ENCODE measurements at regions not wholly inside any gene's neighbourhood (a gene's known extent, or its start where the extent isn't known, plus 50 kb on each side); places are given as distances from the start of the nearest gene placed in this dataset.

GRCh38 chr1:209107535-209107934 lies 476.0 kb upstream of the CAMK1G start:
- TF ChIP-seq, protein P1, sequence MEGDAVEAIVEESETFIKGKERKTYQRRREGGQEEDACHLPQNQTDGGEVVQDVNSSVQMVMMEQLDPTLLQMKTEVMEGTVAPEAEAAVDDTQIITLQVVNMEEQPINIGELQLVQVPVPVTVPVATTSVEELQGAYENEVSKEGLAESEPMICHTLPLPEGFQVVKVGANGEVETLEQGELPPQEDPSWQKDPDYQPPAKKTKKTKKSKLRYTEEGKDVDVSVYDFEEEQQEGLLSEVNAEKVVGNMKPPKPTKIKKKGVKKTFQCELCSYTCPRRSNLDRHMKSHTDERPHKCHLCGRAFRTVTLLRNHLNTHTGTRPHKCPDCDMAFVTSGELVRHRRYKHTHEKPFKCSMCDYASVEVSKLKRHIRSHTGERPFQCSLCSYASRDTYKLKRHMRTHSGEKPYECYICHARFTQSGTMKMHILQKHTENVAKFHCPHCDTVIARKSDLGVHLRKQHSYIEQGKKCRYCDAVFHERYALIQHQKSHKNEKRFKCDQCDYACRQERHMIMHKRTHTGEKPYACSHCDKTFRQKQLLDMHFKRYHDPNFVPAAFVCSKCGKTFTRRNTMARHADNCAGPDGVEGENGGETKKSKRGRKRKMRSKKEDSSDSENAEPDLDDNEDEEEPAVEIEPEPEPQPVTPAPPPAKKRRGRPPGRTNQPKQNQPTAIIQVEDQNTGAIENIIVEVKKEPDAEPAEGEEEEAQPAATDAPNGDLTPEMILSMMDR (IDR thresholded peaks at IDR 0.05): no peak
- no peak for TF ChIP-seq POLR2AphosphoS5 (IDR thresholded peaks at IDR 0.05)
- TF ChIP-seq EP300 (IDR thresholded peaks at IDR 0.05): no peak
- TF ChIP-seq POLR2A (IDR thresholded peaks at IDR 0.05): no peak
